Calu3 (cell line): ENCODE measurements at regions not wholly inside any gene's neighbourhood (a gene's known extent, or its start where the extent isn't known, plus 50 kb on each side); places are given as distances from the start of the nearest gene placed in this dataset.
"Not testable (repeated sequence)": the region's sequence is repeated elsewhere in the genome, so short reads cannot be mapped to it uniquely, and the experiment has no call there.

Experiments
- BruUV-seq: library from RNA; stranded (reverse); fragments of 400-500 nt; replicated peaks from 2 replicates; lab custom pipeline; 2021; lab: Mats Ljungman, UMichigan
- CTCF ChIA-PET: fragments of 300-600 bp; sonication (Branson Sonifier 250); formaldehyde crosslinking; loops from one replicate; lab custom pipeline; 2022; ENCODE audit warnings: antibody characterized with exemption; lab: Charles Lee
- DNase-seq: peaks from one replicate; pipeline ENCODE4 v3.0.0; 2022
- H3K27ac Mint-ChIP-seq: one replicate; pipeline ENCODE4 v1.8.0; 2022; ENCODE audit warnings: mixed read lengths; ENCODE audit not compliant: unreplicated experiment
- H3K27me3 Mint-ChIP-seq: one replicate; pipeline ENCODE4 v1.8.0; 2022; ENCODE audit warnings: mixed read lengths; ENCODE audit not compliant: unreplicated experiment
- H3K36me3 Mint-ChIP-seq: one replicate; pipeline ENCODE4 v1.8.0; 2022; ENCODE audit warnings: mild to moderate bottlenecking, moderate library complexity, mixed read lengths; ENCODE audit not compliant: insufficient read depth, unreplicated experiment
- H3K4me1 Mint-ChIP-seq: one replicate; pipeline ENCODE4 v1.8.0; 2022; ENCODE audit warnings: mild to moderate bottlenecking, low read depth, mixed read lengths; ENCODE audit not compliant: unreplicated experiment
- H3K4me3 Mint-ChIP-seq: one replicate; pipeline ENCODE4 v1.8.0; 2022; ENCODE audit warnings: mild to moderate bottlenecking, low read depth, moderate library complexity, mixed read lengths; ENCODE audit not compliant: unreplicated experiment
- H3K9me3 Mint-ChIP-seq: one replicate; pipeline ENCODE4 v1.8.0; 2022; ENCODE audit warnings: low read depth, mixed read lengths; ENCODE audit not compliant: unreplicated experiment
- CTCF ChIP-seq: fragments of 200-600 bp; IDR thresholded peaks from one replicate; pipeline ENCODE4 v1.8.0; 2022; ENCODE audit warnings: antibody characterized with exemption; ENCODE audit not compliant: unreplicated experiment
- intact Hi-C: fragments of 100-400 bp; cut with micrococcal nuclease; formaldehyde crosslinking; loops from one replicate; pipeline ENCODE4 v1.10.0; 2022; ENCODE audit not compliant: unreplicated experiment

GRCh38 chr1:147348592-147348991 is 106.1 kb downstream of the CHD1L start:
- H3K36me3 Mint-ChIP-seq, H3K9me3 Mint-ChIP-seq, H3K4me3 Mint-ChIP-seq, H3K4me1 Mint-ChIP-seq, CTCF ChIA-PET, DNase-seq, BruUV-seq, H3K27ac Mint-ChIP-seq, intact Hi-C loops: not testable (repeated sequence)
- H3K27me3 Mint-ChIP-seq, result peaks cover 24% of the 10 kb centered on the region

DNA sequence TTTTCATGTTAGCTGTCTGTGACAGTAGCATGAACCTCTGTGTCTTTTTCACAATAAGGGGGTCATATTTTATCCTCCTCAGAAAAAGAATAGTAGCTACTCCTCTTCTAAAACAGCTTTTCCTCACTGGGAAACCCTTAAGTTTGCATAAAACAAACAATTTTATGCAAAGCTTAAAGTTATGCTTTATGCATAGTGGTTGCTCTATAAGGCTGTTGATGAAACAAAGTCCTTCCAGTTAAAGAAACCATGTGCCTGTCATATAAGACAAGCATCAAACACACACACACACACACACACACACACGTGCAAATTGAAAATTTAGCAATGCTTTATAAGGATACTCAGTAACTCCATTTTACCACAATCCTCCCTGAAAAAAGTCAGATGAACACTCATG is 107.0 kb downstream of the CHD1L start:
- no peak overlapping the region for H3K27ac Mint-ChIP-seq
- no peaks in the 10 kb centered on the region for H3K36me3 Mint-ChIP-seq
- CTCF ChIA-PET, result interaction anchor here (0.6 kb wide), 1 partner anchor 60 kb away, joined by 3 read pairs; no protein-coding TSS in a partner anchor
- no peak for TF ChIP-seq CTCF
- H3K9me3 Mint-ChIP-seq, result peaks cover 3% of the 10 kb centered on the region
- H3K27me3 Mint-ChIP-seq, result peaks cover 15% of the 10 kb centered on the region
- no peak overlapping the region for H3K4me3 Mint-ChIP-seq
- intact Hi-C loops, result no loop called here
- BruUV-seq, result no TSS peak
- no peaks in the 10 kb centered on the region for H3K4me1 Mint-ChIP-seq
- no peak for DNase-seq

DNA sequence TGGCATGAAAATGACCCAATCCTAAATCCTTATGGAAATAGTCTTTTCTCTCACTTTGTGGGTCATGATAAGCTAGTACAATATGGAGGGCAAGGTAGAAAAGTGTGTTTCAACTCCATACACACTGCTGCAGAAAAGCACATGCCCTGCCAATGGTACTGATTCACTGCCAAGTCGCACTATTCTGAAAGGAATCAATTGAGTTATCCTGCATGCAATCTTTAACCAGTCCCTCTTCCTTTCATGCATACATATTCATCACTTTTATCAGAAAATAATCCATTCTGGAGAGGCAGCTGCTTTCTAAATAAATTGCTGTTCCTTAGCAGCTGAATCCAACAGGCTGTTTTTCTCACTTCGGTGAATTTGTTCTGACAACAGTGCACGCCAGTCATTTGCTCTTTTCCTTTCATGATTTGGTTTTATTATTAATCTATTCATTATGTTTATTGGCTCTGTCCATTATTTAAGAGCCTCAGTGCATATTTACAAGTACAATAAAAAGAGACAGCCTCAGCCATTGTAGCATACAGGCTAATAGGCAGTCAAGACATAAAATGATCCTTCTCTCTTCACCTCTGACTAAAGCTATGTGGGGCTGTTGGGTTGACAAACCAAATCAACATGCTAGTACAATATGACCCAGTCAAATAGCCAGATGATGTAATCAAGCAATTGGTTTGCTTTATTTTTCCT is 108.8 kb downstream of the CHD1L start:
- Mint-ChIP-seq H3K27ac (no peak overlapping the region), H3K4me3 (no peak overlapping the region), H3K36me3 (no peaks in the 10 kb centered on the region), H3K9me3 (no peaks in the 10 kb centered on the region), H3K4me1 (no peaks in the 10 kb centered on the region), H3K27me3 (no peaks in the 10 kb centered on the region)
- CTCF ChIA-PET, result no interaction called here
- no peak for TF ChIP-seq CTCF
- intact Hi-C loops, result no loop called here
- DNase-seq, result no peak
- BruUV-seq, result no TSS peak

- H3K36me3 Mint-ChIP-seq, result no peaks in the 10 kb centered on the region
- intact Hi-C loops, result no loop called here
- DNase-seq, result no peak
- no peaks in the 10 kb centered on the region for H3K4me1 Mint-ChIP-seq
- H3K4me3 Mint-ChIP-seq, result no peak overlapping the region
- no peaks in the 10 kb centered on the region for H3K9me3 Mint-ChIP-seq
- no TSS peak for BruUV-seq
- no peak for TF ChIP-seq CTCF
- no peak overlapping the region for H3K27ac Mint-ChIP-seq
- CTCF ChIA-PET, result no interaction called here
- no peaks in the 10 kb centered on the region for H3K27me3 Mint-ChIP-seq
Measured at GRCh38 chr1:147377263-147378246, 135.1 kb downstream of the CHD1L start.
